Keratinocyte (primary cell): ENCODE measurements at regions not wholly inside any gene's neighbourhood (a gene's known extent, or its start where the extent isn't known, plus 50 kb on each side); places are given as distances from the start of the nearest gene placed in this dataset.
"Not testable (repeated sequence)": the region's sequence is repeated elsewhere in the genome, so short reads cannot be mapped to it uniquely, and the experiment has no call there.

Source experiments
- DNase-seq: peaks from one replicate; pipeline ENCODE4 v3.0.0-alpha.2; 2011; ENCODE audit warnings: low read depth, missing footprints, low spot score
- FAIRE-seq: peaks from 2 replicates; lab custom pipeline; 2011; peaks lifted over from hg19 to GRCh38; lab: Jason Lieb, UNC
- H2AFZ ChIP-seq: 2 replicates; pipeline ENCODE4 v1.6.0; 2012; ENCODE audit warnings: low read length, control low read depth, inconsistent platforms; ENCODE audit not compliant: control insufficient read depth
- H3K27ac ChIP-seq: 2 replicates; pipeline ENCODE4 v1.5.1; 2011; ENCODE audit warnings: low read length; ENCODE audit not compliant: control insufficient read depth, insufficient read depth
- H3K27me3 ChIP-seq: 3 replicates; pipeline ENCODE4 v1.6.0; 2011; ENCODE audit warnings: low read length; ENCODE audit not compliant: control insufficient read depth, insufficient read depth; ENCODE audit errors: extremely low read depth
- H3K36me3 ChIP-seq, 2 experiments: 2 replicates in 1 of 2; 3 replicates in 1 of 2; pipeline ENCODE4 v1.5.1; 2011; ENCODE audit warnings: low read length in 2 of 2, mild to moderate bottlenecking in 1 of 2; ENCODE audit not compliant: control insufficient read depth in 2 of 2, insufficient read depth in 2 of 2; ENCODE audit errors: extremely low read depth in 1 of 2
- H3K4me1 ChIP-seq: 3 replicates; pipeline ENCODE4 v1.5.1; 2011; ENCODE audit warnings: low read length; ENCODE audit not compliant: control insufficient read depth, insufficient read depth; ENCODE audit errors: extremely low read depth
- H3K4me2 ChIP-seq: 3 replicates; pipeline ENCODE4 v1.6.0; 2011; ENCODE audit warnings: low read depth, low read length; ENCODE audit not compliant: control insufficient read depth, insufficient read depth; ENCODE audit errors: extremely low read depth
- H3K4me3 ChIP-seq, 3 experiments: fragments of 200-600 bp in 1 of 3; sonication (generic) in 1 of 3; 2 replicates in 2 of 3; 3 replicates in 1 of 3; pipeline ENCODE4 v1.5.1; 2011 to 2016; ENCODE audit warnings: low read length in 3 of 3, mild to moderate bottlenecking in 3 of 3, control low read depth in 2 of 3, inconsistent platforms in 1 of 3, low read depth in 1 of 3, mixed read lengths in 1 of 3, mixed run types in 1 of 3, moderate library complexity in 1 of 3; ENCODE audit not compliant: control insufficient read depth in 2 of 3, insufficient read depth in 2 of 3; ENCODE audit errors: extremely low read depth in 1 of 3
- H3K79me2 ChIP-seq: 2 replicates; pipeline ENCODE4 v1.6.0; 2012; ENCODE audit warnings: low read length; ENCODE audit not compliant: control insufficient read depth, insufficient read depth
- H3K9ac ChIP-seq: 3 replicates; pipeline ENCODE4 v1.6.0; 2011; ENCODE audit warnings: low read length; ENCODE audit not compliant: control insufficient read depth, insufficient read depth; ENCODE audit errors: extremely low read depth
- H3K9me1 ChIP-seq: 3 replicates; pipeline ENCODE4 v1.6.0; 2011; ENCODE audit warnings: low read length; ENCODE audit not compliant: control insufficient read depth, insufficient read depth; ENCODE audit errors: extremely low read depth
- H3K9me3 ChIP-seq: 2 replicates; pipeline ENCODE4 v1.5.1; 2012; ENCODE audit warnings: low read depth, low read length; ENCODE audit not compliant: control insufficient read depth
- H4K20me1 ChIP-seq: 3 replicates; pipeline ENCODE4 v1.6.0; 2011; ENCODE audit warnings: low read length; ENCODE audit not compliant: control insufficient read depth, insufficient read depth; ENCODE audit errors: extremely low read depth
- dilution Hi-C: fragments of 300-500 bp; cut with MboI; formaldehyde crosslinking; loops from one replicate; pipeline ENCODE4 v1.7.0; 2020; ENCODE audit warnings: low sequenced_read_pairs; ENCODE audit not compliant: extremely low pct_ligation_motif_present

- H3K9me1 ChIP-seq, result not testable (repeated sequence)
Measured at GRCh38 chr1:206384891-206385290, 85.4 kb upstream of the IKBKE start.

GRCh38 chr1:206387631-206388030, 82.6 kb upstream of the IKBKE start:
- H4K20me1 ChIP-seq, H3K27ac ChIP-seq, H3K9me3 ChIP-seq, H3K79me2 ChIP-seq, DNase-seq, FAIRE-seq, H3K9ac ChIP-seq, H3K4me3 ChIP-seq, H3K4me2 ChIP-seq, H3K27me3 ChIP-seq, H3K36me3 ChIP-seq, H3K4me1 ChIP-seq, H2AFZ ChIP-seq, dilution Hi-C loops, H3K9me1 ChIP-seq: not testable (repeated sequence)

More at GRCh38 chr1:206384891-206385290, 85.4 kb upstream of the IKBKE start:
- dilution Hi-C loops, DNase-seq, H3K4me1 ChIP-seq, FAIRE-seq, H3K4me3 ChIP-seq, H3K4me2 ChIP-seq, H3K79me2 ChIP-seq, H3K27ac ChIP-seq, H4K20me1 ChIP-seq, H3K36me3 ChIP-seq, H3K27me3 ChIP-seq, H2AFZ ChIP-seq, H3K9me3 ChIP-seq, H3K9ac ChIP-seq: not testable (repeated sequence)

GRCh38 chr1:206391903-206392302, 78.4 kb upstream of the IKBKE start:
- H3K27ac ChIP-seq, H4K20me1 ChIP-seq, dilution Hi-C loops, H3K4me2 ChIP-seq, H3K4me3 ChIP-seq, H3K9ac ChIP-seq, H3K9me3 ChIP-seq, H3K79me2 ChIP-seq, H2AFZ ChIP-seq, H3K4me1 ChIP-seq, FAIRE-seq, H3K36me3 ChIP-seq, H3K27me3 ChIP-seq, DNase-seq, H3K9me1 ChIP-seq: not testable (repeated sequence)

- dilution Hi-C loops, H3K4me3 ChIP-seq, DNase-seq, H3K36me3 ChIP-seq, FAIRE-seq, H3K27me3 ChIP-seq, H3K27ac ChIP-seq, H3K9me3 ChIP-seq, H3K4me1 ChIP-seq, H3K4me2 ChIP-seq, H3K9me1 ChIP-seq, H3K79me2 ChIP-seq, H4K20me1 ChIP-seq, H3K9ac ChIP-seq, H2AFZ ChIP-seq: not testable (repeated sequence)
Measured at GRCh38 chr1:206397501-206397900, 72.8 kb upstream of the IKBKE start.

GRCh38 chr1:206398261-206398660, 72.0 kb upstream of the IKBKE start:
- H3K9ac ChIP-seq, H3K9me3 ChIP-seq, DNase-seq, H2AFZ ChIP-seq, H3K36me3 ChIP-seq, H3K4me2 ChIP-seq, dilution Hi-C loops, H3K27me3 ChIP-seq, H3K79me2 ChIP-seq, H3K4me1 ChIP-seq, H3K4me3 ChIP-seq, H4K20me1 ChIP-seq, H3K27ac ChIP-seq, FAIRE-seq, H3K9me1 ChIP-seq: not testable (repeated sequence)
